A673 (cell line): ENCODE measurements at regions not wholly inside any gene's neighbourhood (a gene's known extent, or its start where the extent isn't known, plus 50 kb on each side); places are given as distances from the start of the nearest gene placed in this dataset.

Source experiments
- BruUV-seq: library from RNA; stranded (reverse); fragments of 400-500 nt; replicated peaks from 2 replicates; lab custom pipeline; 2021; lab: Mats Ljungman, UMichigan
- CTCF ChIA-PET: fragments of 300-600 bp; sonication (Branson Sonifier 250); formaldehyde crosslinking; loops from one replicate; lab custom pipeline; 2022; ENCODE audit warnings: antibody characterized with exemption; lab: Charles Lee
- POLR2A ChIA-PET: fragments of 300-600 bp; sonication (Branson Sonifier 250); formaldehyde crosslinking; loops from one replicate; lab custom pipeline; 2022; ENCODE audit warnings: antibody characterized with exemption; ENCODE audit not compliant: low non-redundant PET; lab: Charles Lee
- DNase-seq: peaks from one replicate; pipeline ENCODE4 v3.0.0-alpha.2; 2015; ENCODE audit warnings: low spot score
- H3K27ac ChIP-seq: fragments of 200-600 bp; sonication (generic); 2 replicates; pipeline ENCODE4 v1.5.1; 2016; ENCODE audit warnings: mixed run types, low read depth, mild to moderate bottlenecking, mixed read lengths, antibody characterized with exemption, low read length; ENCODE audit not compliant: poor library complexity, severe bottlenecking
- H3K27me3 ChIP-seq: fragments of 200-600 bp; sonication (generic); replicated peaks from 2 replicates; pipeline ENCODE4 v1.6.1; 2017; ENCODE audit warnings: mixed run types, low read depth, mild to moderate bottlenecking, mixed read lengths, antibody characterized with exemption, low read length; ENCODE audit not compliant: insufficient read depth, poor library complexity
- H3K36me3 ChIP-seq: fragments of 200-600 bp; sonication (generic); 2 replicates; pipeline ENCODE4 v1.6.1; 2016; ENCODE audit warnings: mixed run types, mild to moderate bottlenecking, mixed read lengths, antibody characterized with exemption, low read length; ENCODE audit not compliant: insufficient read depth, poor library complexity, severe bottlenecking
- H3K4me1 ChIP-seq: fragments of 200-600 bp; sonication (generic); 2 replicates; pipeline ENCODE4 v1.6.1; 2017; ENCODE audit warnings: mixed run types, mild to moderate bottlenecking, mixed read lengths, antibody characterized with exemption, low read length; ENCODE audit not compliant: insufficient read depth, poor library complexity, severe bottlenecking
- H3K4me3 ChIP-seq: fragments of 200-600 bp; sonication (generic); 2 replicates; pipeline ENCODE4 v1.5.1; 2016; ENCODE audit warnings: low read depth, mixed run types, mild to moderate bottlenecking, mixed read lengths, low read length; ENCODE audit not compliant: poor library complexity, severe bottlenecking
- H3K9me3 ChIP-seq: fragments of 200-600 bp; sonication (generic); 2 replicates; pipeline ENCODE4 v1.6.1; 2016; ENCODE audit warnings: mixed run types, low read depth, mild to moderate bottlenecking, mixed read lengths, antibody characterized with exemption, low read length; ENCODE audit not compliant: poor library complexity, severe bottlenecking
- CTCF ChIP-seq: fragments of 300-800, 200-600 bp; sonication (generic); conservative IDR thresholded peaks from 2 replicates; pipeline ENCODE4 v1.5.1; 2017; ENCODE audit warnings: low read depth, mild to moderate bottlenecking, antibody characterized with exemption, low read length, moderate library complexity, mixed read lengths
- EZH2 ChIP-seq: fragments of 200-600 bp; sonication (generic); IDR thresholded peaks from 2 replicates; pipeline ENCODE4 v1.6.1; 2017; ENCODE audit warnings: borderline replicate concordance, low read depth, mild to moderate bottlenecking, mixed read lengths, antibody characterized with exemption, low read length; ENCODE audit not compliant: poor library complexity, severe bottlenecking
- intact Hi-C: fragments of 100-400 bp; cut with micrococcal nuclease; formaldehyde crosslinking; loops from one replicate; pipeline ENCODE4 v1.10.0; 2022; ENCODE audit not compliant: unreplicated experiment

GRCh38 chr18:42574871-42575270 lies 540.6 kb downstream of the RIT2 start:
- BruUV-seq: no TSS peak
- ChIA-PET CTCF (no interaction called here), POLR2A (no interaction called here)
- no peaks in the 10 kb centered on the region for H3K9me3 ChIP-seq
- intact Hi-C loops: no loop called here
- H3K36me3 ChIP-seq: no peaks in the 10 kb centered on the region
- DNase-seq: no peak
- H3K4me3 ChIP-seq: no peak overlapping the region
- H3K4me1 ChIP-seq: no peaks in the 10 kb centered on the region
- no peak overlapping the region for H3K27ac ChIP-seq
- no peaks in the 10 kb centered on the region for H3K27me3 ChIP-seq
- TF ChIP-seq EZH2: no peak
- TF ChIP-seq CTCF: no peak

- DNase-seq: no peak
- no TSS peak for BruUV-seq
- Histone ChIP-seq H3K9me3 (no peaks in the 10 kb centered on the region), H3K27me3 (no peaks in the 10 kb centered on the region), H3K4me1 (no peaks in the 10 kb centered on the region), H3K4me3 (no peak overlapping the region), H3K36me3 (no peaks in the 10 kb centered on the region), H3K27ac (no peak overlapping the region)
- intact Hi-C loops: no loop called here
- ChIA-PET POLR2A (no interaction called here), CTCF (no interaction called here)
- TF ChIP-seq EZH2: no peak
- TF ChIP-seq CTCF: no peak
These were observed 539.4 kb downstream of the RIT2 start for GRCh38 chr18:42576124-42576523.

- ChIA-PET POLR2A (no interaction called here), CTCF (no interaction called here)
- Histone ChIP-seq H3K36me3 (no peaks in the 10 kb centered on the region), H3K4me3 (no peak overlapping the region), H3K9me3 (no peaks in the 10 kb centered on the region), H3K27me3 (no peaks in the 10 kb centered on the region), H3K27ac (no peak overlapping the region), H3K4me1 (no peaks in the 10 kb centered on the region)
- no peak for DNase-seq
- no TSS peak for BruUV-seq
- TF ChIP-seq EZH2 (no peak), CTCF (no peak)
- intact Hi-C loops: no loop called here
These were observed 536.7 kb downstream of the RIT2 start for GRCh38 chr18:42578792-42579191.
